Glutamatergic neuron (in vitro differentiated cells): ENCODE measurements at regions not wholly inside any gene's neighbourhood (a gene's known extent, or its start where the extent isn't known, plus 50 kb on each side); places are given as distances from the start of the nearest gene placed in this dataset.
A peak's percentile ranks its signal among the peaks of the same experiment; 100 is the strongest.
"Not testable (repeated sequence)": the region's sequence is repeated elsewhere in the genome, so short reads cannot be mapped to it uniquely, and the experiment has no call there.

ENCODE experiments used
- DNase-seq: peaks from one replicate; pipeline ENCODE4 v3.0.0; 2022
- H3K27ac Mint-ChIP-seq: one replicate; pipeline ENCODE4 v1.8.0; 2020; ENCODE audit warnings: mild to moderate bottlenecking, mixed read lengths, inconsistent platforms; ENCODE audit not compliant: unreplicated experiment
- H3K27me3 Mint-ChIP-seq: one replicate; pipeline ENCODE4 v1.8.0; 2020; ENCODE audit warnings: mild to moderate bottlenecking, moderate library complexity, mixed read lengths, inconsistent platforms; ENCODE audit not compliant: unreplicated experiment
- H3K36me3 Mint-ChIP-seq: one replicate; pipeline ENCODE4 v1.8.0; 2020; ENCODE audit warnings: mild to moderate bottlenecking, mixed read lengths, inconsistent platforms; ENCODE audit not compliant: unreplicated experiment
- H3K4me1 Mint-ChIP-seq: one replicate; pipeline ENCODE4 v1.8.0; 2020; ENCODE audit warnings: mild to moderate bottlenecking, low read depth, mixed read lengths, inconsistent platforms; ENCODE audit not compliant: unreplicated experiment
- H3K4me3 Mint-ChIP-seq: one replicate; pipeline ENCODE4 v1.8.0; 2020; ENCODE audit warnings: mild to moderate bottlenecking, mixed read lengths, inconsistent platforms; ENCODE audit not compliant: unreplicated experiment
- H3K9me3 Mint-ChIP-seq: one replicate; pipeline ENCODE4 v1.8.0; 2020; ENCODE audit warnings: mild to moderate bottlenecking, moderate library complexity, mixed read lengths, inconsistent platforms; ENCODE audit not compliant: unreplicated experiment
- CTCF ChIP-seq: fragments of 200-600 bp; sonication (generic); IDR thresholded peaks from one replicate; pipeline ENCODE4 v1.5.0; 2021; ENCODE audit not compliant: partially characterized antibody, unreplicated experiment

DNA sequence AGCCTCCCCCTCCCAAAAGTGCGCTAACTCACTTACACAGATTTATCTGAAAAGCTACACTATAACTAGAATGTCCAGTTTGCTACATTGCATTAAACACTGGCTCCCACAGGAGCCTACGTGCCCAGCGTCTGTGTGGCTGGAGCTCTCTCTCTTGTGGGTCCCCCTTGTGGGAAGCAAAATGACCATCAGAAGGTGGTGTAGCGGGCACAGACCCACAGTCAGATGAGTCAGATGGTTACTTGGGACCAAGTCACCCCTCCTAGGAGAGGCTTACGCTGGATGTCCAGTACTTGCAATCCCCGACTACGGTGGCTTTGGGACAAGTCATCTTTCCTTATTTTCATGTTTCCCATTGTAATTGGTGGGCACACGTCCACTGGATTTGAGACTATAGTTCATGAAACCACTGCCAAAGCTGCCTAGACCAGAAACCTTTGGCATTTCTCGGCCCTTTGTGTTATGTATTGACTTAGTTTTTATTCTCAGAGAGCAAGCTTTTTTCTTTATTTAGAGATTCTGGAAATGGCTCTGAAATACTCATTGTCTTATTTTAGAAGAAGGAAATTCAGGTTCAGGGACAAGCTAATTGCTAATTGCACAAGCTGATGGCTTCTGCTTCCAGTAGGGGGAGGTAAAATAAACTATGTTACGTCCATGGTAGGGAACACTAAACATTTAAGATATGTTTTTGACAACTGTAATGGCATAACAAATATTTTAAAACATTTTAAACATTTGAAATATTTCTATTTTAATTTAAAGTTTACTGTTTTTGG lies 137.8 kb upstream of the GRK3 start:
- peak; percentile 35 for TF ChIP-seq CTCF
- DNase-seq, H3K36me3 Mint-ChIP-seq, H3K4me1 Mint-ChIP-seq, H3K9me3 Mint-ChIP-seq, H3K4me3 Mint-ChIP-seq, H3K27me3 Mint-ChIP-seq, H3K27ac Mint-ChIP-seq: not testable (repeated sequence)

GRCh38 chr22:25431637-25432342 lies 132.7 kb upstream of the GRK3 start:
- not testable (repeated sequence) for DNase-seq, H3K27me3 Mint-ChIP-seq, H3K27ac Mint-ChIP-seq, H3K36me3 Mint-ChIP-seq, H3K4me1 Mint-ChIP-seq, H3K4me3 Mint-ChIP-seq, H3K9me3 Mint-ChIP-seq

DNA sequence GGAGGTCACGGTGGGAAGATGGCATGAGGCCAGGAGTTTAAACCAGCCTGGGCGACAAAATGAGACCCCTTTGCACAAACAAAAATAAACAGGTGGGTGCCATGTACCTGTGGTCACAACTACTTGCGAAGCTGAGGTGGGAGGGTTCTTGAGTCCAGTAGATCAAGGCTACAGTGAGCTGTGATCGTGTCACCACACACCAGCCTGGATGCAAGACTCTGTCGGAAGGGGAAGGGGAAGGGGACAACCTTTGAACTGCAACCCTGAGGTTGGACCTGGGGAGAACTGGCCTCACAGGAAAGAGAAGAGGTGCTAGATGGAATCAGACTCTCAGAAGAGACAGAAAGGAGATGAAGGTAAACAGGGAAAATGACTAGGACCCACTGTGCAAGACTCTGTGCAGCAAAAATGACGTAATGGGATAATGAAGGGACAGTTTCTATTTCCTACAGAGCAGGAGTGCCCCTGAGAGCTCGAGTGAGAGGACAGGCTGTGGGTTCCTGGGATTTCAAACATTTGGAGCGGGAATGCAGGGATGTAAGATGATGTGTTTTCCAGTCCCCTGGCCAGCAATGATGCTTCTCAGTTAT lies 131.0 kb upstream of the GRK3 start:
- H3K4me3 Mint-ChIP-seq, H3K27ac Mint-ChIP-seq, DNase-seq, H3K36me3 Mint-ChIP-seq, H3K27me3 Mint-ChIP-seq, H3K9me3 Mint-ChIP-seq, H3K4me1 Mint-ChIP-seq: not testable (repeated sequence)

DNA sequence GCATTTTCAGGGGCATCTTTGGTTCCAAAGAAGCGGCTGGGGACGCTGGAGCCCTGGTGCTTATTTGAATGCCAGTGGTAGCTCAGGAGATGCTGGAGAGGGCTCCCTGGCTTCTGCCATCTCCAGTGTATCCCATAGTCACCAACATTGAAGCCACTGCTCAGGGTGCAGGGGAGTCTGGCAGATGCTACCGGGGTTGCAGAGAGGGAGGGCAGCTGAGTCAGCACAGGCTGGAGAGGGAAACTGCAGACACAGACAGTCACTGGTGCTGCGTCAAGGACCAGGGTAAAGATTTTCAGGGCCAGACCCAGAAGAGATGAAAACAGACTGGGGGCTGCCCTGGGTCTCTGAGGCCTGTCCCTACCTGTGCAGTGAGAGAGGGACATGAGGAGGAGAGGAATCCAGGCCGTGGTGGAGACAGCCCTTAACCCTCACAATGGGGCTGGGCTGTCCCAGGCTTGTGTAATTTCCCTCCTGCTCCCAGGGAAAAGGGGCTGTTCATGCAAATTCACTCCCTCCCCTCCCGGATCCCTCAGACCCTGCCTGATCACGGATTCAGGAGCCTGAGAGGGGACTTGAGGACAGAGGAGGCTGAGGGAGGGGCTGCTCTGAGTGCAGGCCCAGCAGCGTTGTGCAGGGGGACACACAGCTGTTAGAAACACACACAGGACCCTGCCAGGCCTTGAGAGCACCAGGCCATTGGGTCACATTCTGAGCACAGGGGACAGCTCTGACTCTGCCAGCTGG lies 126.9 kb upstream of the GRK3 start:
- H3K27ac Mint-ChIP-seq = peak overlapping the region; percentile 85

GRCh38 chr22:25447067-25447685 lies 117.3 kb upstream of the GRK3 start:
- no peaks in the 10 kb centered on the region for H3K36me3 Mint-ChIP-seq
- peaks cover 3% of the 10 kb centered on the region for H3K9me3 Mint-ChIP-seq
- H3K4me3 Mint-ChIP-seq = peak overlapping the region; percentile 91
- peaks cover 10% of the 10 kb centered on the region for H3K4me1 Mint-ChIP-seq
- H3K27me3 Mint-ChIP-seq = no peaks in the 10 kb centered on the region
- DNase-seq = no peak
- peak overlapping the region; percentile 6 for H3K27ac Mint-ChIP-seq
- TF ChIP-seq CTCF = no peak

More for the DNA sequence above, 126.9 kb upstream of the GRK3 start:
- Mint-ChIP-seq H3K36me3 (no peaks in the 10 kb centered on the region), H3K9me3 (no peaks in the 10 kb centered on the region), H3K4me1 (peaks cover 12% of the 10 kb centered on the region), H3K4me3 (no peak overlapping the region), H3K27me3 (peaks cover under 1% of the 10 kb centered on the region)
- TF ChIP-seq CTCF = no peak
- DNase-seq = peak; percentile 48
